ENCODE measurements at regions not wholly inside any gene's neighbourhood (a gene's known extent, or its start where the extent isn't known, plus 50 kb on each side); places are given as distances from the start of the nearest gene placed in this dataset.

DNA sequence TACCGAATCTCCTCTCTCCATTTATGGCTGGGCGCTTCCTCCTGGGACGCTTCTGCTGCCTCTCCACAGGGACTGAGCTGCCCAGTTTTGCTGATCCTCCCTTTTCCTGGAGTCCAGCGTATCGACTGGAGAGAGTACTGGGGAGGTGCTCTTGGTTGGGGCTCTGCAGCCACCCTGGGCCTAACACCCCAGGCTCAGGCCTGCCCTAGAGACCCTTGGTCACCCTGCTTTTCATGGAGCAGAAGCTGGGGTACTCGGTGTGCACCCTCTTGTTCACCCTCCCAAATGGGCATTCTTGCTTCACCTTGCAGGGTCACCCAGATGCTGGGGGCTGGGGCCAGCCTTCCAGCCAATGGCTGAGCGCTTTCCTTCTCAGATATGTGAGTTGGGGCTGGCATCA lies 88.8 kb upstream of the RET start:
- TF ChIP-seq POLR2A (IDR thresholded peaks at IDR 0.05; ENCODE audit: low read depth, low read length): no peak
- no peak for TF ChIP-seq RAD21 (IDR thresholded peaks at IDR 0.05; ENCODE audit: insufficient read depth, low read depth, low read length)
- TF ChIP-seq, protein P1, sequence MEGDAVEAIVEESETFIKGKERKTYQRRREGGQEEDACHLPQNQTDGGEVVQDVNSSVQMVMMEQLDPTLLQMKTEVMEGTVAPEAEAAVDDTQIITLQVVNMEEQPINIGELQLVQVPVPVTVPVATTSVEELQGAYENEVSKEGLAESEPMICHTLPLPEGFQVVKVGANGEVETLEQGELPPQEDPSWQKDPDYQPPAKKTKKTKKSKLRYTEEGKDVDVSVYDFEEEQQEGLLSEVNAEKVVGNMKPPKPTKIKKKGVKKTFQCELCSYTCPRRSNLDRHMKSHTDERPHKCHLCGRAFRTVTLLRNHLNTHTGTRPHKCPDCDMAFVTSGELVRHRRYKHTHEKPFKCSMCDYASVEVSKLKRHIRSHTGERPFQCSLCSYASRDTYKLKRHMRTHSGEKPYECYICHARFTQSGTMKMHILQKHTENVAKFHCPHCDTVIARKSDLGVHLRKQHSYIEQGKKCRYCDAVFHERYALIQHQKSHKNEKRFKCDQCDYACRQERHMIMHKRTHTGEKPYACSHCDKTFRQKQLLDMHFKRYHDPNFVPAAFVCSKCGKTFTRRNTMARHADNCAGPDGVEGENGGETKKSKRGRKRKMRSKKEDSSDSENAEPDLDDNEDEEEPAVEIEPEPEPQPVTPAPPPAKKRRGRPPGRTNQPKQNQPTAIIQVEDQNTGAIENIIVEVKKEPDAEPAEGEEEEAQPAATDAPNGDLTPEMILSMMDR (IDR thresholded peaks at IDR 0.05 in 2 of 3, conservative IDR thresholded peaks at IDR 0.05 in 1 of 3; ENCODE audit: control insufficient read depth in 2 of 3, extremely low read depth in 1 of 3, insufficient read depth in 1 of 3, low read depth in 3 of 3, low read length in 3 of 3): no peak

Measured in GM12878 (cell line).